ENCODE measurements at regions not wholly inside any gene's neighbourhood (a gene's known extent, or its start where the extent isn't known, plus 50 kb on each side); places are given as distances from the start of the nearest gene placed in this dataset.

DNA sequence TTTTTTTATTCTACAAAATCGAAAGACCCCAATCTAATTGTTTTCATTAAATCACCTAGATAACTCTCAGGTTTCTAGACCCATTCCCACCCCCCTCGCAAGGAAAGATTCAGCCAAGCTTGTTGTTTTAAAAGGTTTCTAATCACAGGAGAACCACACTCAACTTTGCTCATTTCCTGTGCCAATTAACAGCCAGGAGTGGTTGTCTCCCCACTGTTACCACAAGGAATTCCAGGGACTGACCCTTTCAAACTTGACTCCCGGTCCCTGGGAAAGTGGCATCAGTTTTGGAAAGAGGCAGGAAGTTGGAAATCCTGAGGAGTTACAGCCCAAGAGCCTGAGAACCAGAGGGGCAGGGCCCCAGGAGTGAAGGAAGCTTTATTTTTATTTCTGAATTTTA is 561.3 kb upstream of the JAG1 start:
- H3K36me3 ChIP-seq (replicated peaks), result no peaks in the 10 kb centered on the region
- H3K4me3 ChIP-seq (ENCODE audit: low read depth, low read length), result no peak overlapping the region
- H3K27me3 ChIP-seq (replicated peaks), result no peaks in the 10 kb centered on the region
- DNase-seq, result peak; percentile 77
- TF ChIP-seq, protein P1, sequence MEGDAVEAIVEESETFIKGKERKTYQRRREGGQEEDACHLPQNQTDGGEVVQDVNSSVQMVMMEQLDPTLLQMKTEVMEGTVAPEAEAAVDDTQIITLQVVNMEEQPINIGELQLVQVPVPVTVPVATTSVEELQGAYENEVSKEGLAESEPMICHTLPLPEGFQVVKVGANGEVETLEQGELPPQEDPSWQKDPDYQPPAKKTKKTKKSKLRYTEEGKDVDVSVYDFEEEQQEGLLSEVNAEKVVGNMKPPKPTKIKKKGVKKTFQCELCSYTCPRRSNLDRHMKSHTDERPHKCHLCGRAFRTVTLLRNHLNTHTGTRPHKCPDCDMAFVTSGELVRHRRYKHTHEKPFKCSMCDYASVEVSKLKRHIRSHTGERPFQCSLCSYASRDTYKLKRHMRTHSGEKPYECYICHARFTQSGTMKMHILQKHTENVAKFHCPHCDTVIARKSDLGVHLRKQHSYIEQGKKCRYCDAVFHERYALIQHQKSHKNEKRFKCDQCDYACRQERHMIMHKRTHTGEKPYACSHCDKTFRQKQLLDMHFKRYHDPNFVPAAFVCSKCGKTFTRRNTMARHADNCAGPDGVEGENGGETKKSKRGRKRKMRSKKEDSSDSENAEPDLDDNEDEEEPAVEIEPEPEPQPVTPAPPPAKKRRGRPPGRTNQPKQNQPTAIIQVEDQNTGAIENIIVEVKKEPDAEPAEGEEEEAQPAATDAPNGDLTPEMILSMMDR (IDR thresholded peaks at IDR 0.05; ENCODE audit: low read depth, low read length, missing control alignments), result no peak
- peak overlapping the region; percentile 60 for H3K27ac ChIP-seq
- in situ Hi-C loops (cut with HindIII; ENCODE audit: low pct_ligation_motif_present, low sequenced_read_pairs), result no loop called here

DNA sequence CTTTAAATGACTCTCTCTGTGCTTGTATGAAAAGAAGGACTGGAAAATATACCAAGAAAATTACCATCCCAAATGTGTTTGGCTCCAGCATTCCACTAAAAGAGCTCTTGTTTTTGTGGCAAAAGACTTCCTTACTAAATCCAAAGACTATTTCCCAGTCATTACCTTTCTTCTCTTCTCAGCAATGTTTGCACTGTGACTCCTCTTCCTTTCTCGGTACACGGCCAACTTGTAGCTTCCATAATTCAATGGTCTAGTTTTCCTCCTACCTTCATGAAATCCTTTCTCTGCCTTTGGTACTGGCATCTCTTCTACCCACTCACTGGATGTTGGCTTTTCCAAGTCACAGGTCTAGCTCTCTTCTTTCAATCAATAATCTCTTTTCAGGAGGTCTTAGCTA is 568.5 kb upstream of the JAG1 start:
- Histone ChIP-seq H3K27me3 (replicated peaks) (no peaks in the 10 kb centered on the region), H3K4me3 (ENCODE audit: low read depth, low read length) (no peak overlapping the region), H3K27ac (no peak overlapping the region), H3K36me3 (replicated peaks) (no peaks in the 10 kb centered on the region)
- no peak for DNase-seq
- in situ Hi-C loops (cut with HindIII; ENCODE audit: low pct_ligation_motif_present, low sequenced_read_pairs), result no loop called here
- TF ChIP-seq, protein P1 (IDR thresholded peaks at IDR 0.05; ENCODE audit: low read depth, low read length, missing control alignments), result no peak

DNA sequence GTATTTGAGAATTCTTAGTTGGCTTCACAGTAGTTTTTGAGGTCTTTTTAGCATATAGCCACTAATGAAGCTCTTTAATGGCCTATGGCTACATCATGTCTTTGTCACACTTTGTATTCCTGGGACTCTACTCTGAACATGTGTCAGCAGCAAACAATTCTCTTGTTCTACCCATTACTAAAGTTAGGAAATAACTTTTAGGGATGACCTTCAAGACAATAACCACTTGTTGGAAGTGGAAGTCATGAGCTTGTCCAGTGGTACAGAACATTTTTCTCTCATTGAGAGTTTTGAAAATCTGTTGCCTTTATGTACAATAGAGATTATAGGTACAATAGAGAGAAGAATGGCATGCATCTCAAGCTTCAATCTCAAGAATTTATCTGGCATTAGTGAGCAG is 571.6 kb upstream of the JAG1 start:
- in situ Hi-C loops (cut with HindIII; ENCODE audit: low pct_ligation_motif_present, low sequenced_read_pairs), result no loop called here
- no peak for DNase-seq
- TF ChIP-seq, protein P1 (IDR thresholded peaks at IDR 0.05; ENCODE audit: low read depth, low read length, missing control alignments), result no peak
- no peaks in the 10 kb centered on the region for H3K27me3 ChIP-seq (replicated peaks)
- no peak overlapping the region for H3K4me3 ChIP-seq (ENCODE audit: low read depth, low read length)
- no peak overlapping the region for H3K27ac ChIP-seq
- no peaks in the 10 kb centered on the region for H3K36me3 ChIP-seq (replicated peaks)

DNA sequence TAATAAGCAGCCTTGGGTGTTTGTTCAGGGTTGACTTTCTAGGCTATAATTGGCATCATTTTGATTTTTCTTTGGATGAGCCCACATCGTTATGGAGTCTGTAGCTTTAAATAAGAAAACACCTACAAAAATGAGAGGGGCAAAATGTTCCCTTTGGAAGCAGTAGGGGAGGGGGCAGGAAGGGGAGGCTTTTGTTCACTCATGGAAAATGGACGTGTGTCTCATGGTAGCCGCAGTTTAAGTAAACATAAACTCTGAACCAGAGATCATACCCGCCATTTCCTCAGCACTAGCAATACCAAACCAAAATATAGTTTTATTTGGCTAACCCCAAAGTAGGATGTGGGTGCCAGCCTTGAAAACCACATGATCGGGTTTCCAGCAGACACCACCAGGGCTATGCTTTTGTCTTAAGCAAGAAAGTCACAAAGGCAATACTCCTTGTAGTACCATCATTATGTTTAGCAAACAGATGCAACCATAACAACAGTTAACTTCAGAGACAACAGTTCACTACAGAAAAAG is 572.5 kb upstream of the JAG1 start:
- no peak for DNase-seq
- in situ Hi-C loops (cut with HindIII; ENCODE audit: low pct_ligation_motif_present, low sequenced_read_pairs), result no loop called here
- H3K27ac ChIP-seq, result no peak overlapping the region

GRCh38 chr20:11247046-11248010 is 573.5 kb upstream of the JAG1 start:
- in situ Hi-C loops (cut with HindIII; ENCODE audit: low pct_ligation_motif_present, low sequenced_read_pairs), result no loop called here
- TF ChIP-seq, protein P1 (IDR thresholded peaks at IDR 0.05; ENCODE audit: low read depth, low read length, missing control alignments), result no peak
- Histone ChIP-seq H3K27me3 (replicated peaks) (no peaks in the 10 kb centered on the region), H3K4me3 (ENCODE audit: low read depth, low read length) (no peak overlapping the region), H3K36me3 (replicated peaks) (no peaks in the 10 kb centered on the region), H3K27ac (no peak overlapping the region)
- no peak for DNase-seq

More for the DNA sequence above, 572.5 kb upstream of the JAG1 start:
- H3K36me3 ChIP-seq (replicated peaks), result no peaks in the 10 kb centered on the region
- TF ChIP-seq, protein P1 (IDR thresholded peaks at IDR 0.05; ENCODE audit: low read depth, low read length, missing control alignments), result no peak
- H3K27me3 ChIP-seq (replicated peaks), result no peaks in the 10 kb centered on the region
- H3K4me3 ChIP-seq (ENCODE audit: low read depth, low read length), result no peak overlapping the region
